GM21529 (cell line): ENCODE measurements at regions not wholly inside any gene's neighbourhood (a gene's known extent, or its start where the extent isn't known, plus 50 kb on each side); places are given as distances from the start of the nearest gene placed in this dataset.
"Not testable (repeated sequence)": the region's sequence is repeated elsewhere in the genome, so short reads cannot be mapped to it uniquely, and the experiment has no call there.

ENCODE experiments used
- ATAC-seq: cut with Tn5 transposase; IDR thresholded peaks from one replicate; pipeline ENCODE4 v1.9.1; 2021; ENCODE audit not compliant: unreplicated experiment

GRCh38 chr7:156020566-156020965, 208.3 kb upstream of the SHH start:
- ATAC-seq, result no peak

DNA sequence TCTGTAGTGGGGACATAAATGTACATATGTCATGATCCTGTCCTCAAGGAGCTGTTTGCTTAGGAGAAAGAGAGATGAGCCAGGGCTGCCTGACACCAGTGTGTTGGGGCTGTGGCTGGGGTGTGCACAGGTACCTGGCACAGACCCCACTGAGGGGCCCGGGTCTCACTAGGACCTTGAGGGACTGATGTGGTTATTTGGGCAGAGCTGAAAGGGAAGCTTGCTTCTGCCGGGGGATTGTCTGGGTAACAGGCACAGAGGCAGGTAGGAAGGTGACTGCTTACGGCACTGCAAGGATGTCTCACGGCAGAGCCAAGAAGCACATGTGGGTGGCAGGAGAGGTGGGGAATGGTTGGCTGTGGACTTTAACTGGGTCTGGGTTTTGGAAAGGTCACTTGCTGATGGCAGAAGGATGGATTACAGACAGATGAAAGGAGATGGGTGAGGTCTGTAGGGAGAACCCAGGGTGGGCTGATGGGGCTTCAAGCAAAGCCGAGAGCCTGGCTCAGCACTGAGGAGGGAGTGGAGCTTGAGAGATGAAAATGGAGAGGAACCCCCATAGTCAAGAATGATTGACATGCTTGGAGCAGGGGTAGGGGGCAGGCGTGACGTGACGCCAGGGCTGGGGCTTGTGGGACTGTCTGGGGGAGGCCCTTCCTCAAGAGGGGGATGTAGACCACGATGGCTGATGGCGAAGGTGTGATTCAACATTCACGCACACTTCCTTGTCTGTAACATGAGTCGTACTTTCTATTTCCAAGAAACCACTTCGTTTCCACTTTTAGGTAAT, 207.7 kb upstream of the SHH start:
- no peak for ATAC-seq

- no peak for ATAC-seq
Observed at GRCh38 chr7:156019308-156019707, 207.0 kb upstream of the SHH start.

- no peak for ATAC-seq
Observed at GRCh38 chr7:156017916-156018700, 205.8 kb upstream of the SHH start.

- no peak for ATAC-seq
Observed at GRCh38 chr7:156017431-156017830, 205.2 kb upstream of the SHH start.

DNA sequence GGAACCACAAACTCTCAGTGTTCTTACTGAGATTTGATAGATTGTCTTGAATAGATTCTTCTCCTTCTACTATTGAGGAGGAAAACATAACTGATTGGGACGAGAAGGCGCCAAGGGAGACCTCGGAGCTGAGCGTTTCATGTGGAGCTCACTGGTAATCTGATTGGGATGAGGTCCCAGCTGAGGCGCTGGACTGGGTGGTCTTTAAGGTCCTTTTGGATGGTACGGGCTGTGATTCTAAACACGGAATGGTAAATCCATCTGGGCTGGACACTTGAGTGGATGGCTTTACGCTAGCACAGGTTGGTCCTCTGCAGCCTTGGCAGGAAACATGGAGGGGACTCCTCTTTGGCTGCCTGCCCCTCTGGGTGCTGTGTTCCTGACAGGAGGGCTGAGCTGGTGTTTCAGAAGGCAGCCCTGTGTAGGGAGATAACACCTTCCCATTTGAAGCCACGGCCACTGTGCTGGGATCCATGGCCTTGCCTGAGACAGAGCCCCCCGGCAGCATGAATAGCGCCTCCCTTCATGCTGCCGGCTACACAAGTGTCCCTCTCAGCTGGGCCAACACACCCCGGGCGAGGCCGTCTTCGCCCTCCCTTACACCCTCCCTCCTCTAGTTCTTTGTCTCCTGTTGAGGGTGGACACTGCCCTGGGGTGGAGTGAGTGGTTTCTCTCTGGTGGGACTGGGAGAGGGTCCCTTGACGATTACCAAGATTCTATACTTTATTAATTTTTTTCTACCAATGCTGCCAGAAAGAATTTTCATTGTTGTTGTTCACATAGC, 203.2 kb upstream of the SHH start:
- ATAC-seq, result no peak

- ATAC-seq, result no peak
Observed at GRCh38 chr7:156014808-156015207, 202.5 kb upstream of the SHH start.

GRCh38 chr7:156014201-156014600, 201.9 kb upstream of the SHH start:
- ATAC-seq, result no peak

DNA sequence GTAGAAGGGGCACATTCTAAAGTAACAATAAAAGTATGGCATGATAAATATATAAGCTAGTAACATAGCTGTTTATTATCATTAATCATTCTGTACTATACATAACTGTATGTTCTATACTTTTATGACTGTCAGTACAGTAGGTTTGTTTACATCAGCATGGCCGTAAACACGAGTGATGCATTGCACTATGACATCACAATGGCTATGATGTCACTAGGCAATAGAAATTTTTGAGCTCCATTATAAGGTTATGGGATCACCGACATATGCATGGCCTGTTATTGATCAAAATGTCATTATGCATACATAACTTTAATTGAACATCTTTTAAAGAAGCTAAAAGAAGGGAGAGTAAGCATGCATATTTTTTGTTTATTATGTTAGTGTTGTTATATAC, 200.1 kb upstream of the SHH start:
- no peak for ATAC-seq

DNA sequence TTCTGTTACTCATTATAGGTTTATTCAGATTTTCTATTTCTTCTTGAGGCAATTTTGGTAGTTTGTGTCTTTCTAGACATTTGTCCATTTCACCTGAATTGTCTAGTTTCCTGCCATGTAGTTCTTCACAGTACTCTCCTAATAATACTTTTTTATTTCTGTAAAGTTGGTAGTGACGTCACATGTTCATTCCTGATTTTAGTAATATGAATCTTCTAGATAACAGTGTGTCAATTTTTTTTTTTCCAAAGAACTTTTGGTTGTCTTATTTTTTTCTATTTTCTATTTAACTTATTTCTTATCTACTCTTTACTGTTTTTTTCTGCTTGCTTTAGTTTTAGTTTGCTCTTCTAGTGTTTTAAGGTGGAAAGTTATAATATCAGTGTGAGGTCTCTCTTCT, 197.3 kb upstream of the SHH start:
- ATAC-seq, result no peak

- not testable (repeated sequence) for ATAC-seq
Observed at GRCh38 chr7:156006876-156007275, 194.6 kb upstream of the SHH start.

GRCh38 chr7:156006024-156006423, 193.8 kb upstream of the SHH start:
- ATAC-seq, result no peak

- ATAC-seq, result no peak
Observed at GRCh38 chr7:156005202-156005691, 193.0 kb upstream of the SHH start.

GRCh38 chr7:156004265-156005201, 192.3 kb upstream of the SHH start:
- ATAC-seq, result no peak

GRCh38 chr7:156003220-156004162, 191.2 kb upstream of the SHH start:
- ATAC-seq, result no peak

GRCh38 chr7:156002362-156003066, 190.3 kb upstream of the SHH start:
- no peak for ATAC-seq

DNA sequence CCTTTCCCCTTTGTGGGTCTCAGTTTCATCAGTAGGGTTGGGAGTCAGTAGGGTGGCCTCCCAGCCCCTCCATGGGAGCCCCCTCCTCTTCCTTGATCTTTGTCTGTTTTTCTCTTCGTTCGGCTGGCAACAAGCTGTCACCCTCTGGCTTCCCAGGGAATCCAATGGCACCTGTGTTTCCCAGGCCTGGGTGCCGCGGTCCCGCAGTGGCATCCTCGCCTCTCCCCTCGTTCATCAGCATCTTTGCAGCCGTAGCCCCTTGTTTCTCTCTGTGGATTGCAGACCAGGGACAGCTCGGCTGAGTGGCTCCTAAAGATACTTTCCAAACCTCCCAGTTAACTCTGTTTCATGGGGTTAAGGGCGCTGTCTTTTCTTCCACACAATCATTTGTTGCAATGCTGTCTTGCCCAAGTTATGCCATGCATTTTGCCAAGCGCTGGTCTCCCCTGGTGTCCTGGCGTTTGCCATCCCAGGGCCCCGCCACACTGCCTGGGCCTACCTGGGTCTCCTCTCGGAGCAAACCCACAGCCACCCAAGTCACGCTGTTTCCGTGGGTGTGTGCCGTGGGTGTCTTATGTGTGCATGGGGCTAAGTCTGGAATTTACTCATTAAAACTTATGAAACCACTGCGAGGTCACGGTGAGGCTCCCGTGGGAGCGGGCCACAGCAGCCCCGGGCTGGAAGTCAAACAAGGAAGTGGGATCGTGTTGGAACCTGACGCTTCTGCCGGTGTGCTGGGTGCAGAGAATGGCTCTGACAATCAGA, 189.4 kb upstream of the SHH start:
- no peak for ATAC-seq
